ENCODE measurements at regions not wholly inside any gene's neighbourhood (a gene's known extent, or its start where the extent isn't known, plus 50 kb on each side); places are given as distances from the start of the nearest gene placed in this dataset.

DNA sequence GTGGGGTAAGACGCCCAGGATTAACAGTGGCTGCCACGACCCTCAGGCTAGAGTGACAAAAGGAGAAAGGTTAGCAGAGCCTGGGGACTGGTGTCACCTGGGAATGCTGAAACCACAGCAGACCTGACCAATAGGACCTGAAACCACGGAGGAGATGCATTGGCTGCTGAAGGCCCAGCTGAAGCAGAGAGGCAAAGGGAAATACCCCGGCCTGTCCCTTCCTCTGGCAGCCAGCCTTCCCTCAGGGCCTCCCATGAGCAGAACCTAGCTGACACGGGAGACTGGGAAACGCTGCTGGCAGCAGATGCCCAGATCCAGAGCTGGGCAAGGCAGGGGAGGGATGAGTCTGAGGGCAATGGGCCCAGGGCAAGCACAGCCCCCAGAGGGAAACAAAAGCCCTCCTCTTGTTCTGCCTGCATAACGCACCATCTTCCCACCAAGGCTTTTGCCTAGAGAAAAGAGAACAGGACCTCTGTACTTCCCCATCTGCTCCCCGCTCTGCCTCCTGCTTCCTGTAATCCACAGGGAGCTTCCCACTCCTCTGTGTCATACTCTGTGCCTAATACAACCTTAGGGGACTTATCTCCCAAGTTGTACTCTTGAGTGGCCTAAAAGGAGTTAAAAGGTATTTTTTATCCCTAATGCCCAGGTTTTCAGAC is 216.2 kb downstream of the ABHD5 start:
- no peak for TF ChIP-seq EZH2phosphoT487 (IDR thresholded peaks at IDR 0.05; ENCODE audit: low read depth, severe bottlenecking, unreplicated experiment)
- no peak for TF ChIP-seq CTCF (IDR thresholded peaks at IDR 0.05; ENCODE audit: poor library complexity)

Data from hepatocyte (in vitro differentiated cells).